ENCODE measurements at regions not wholly inside any gene's neighbourhood (a gene's known extent, or its start where the extent isn't known, plus 50 kb on each side); places are given as distances from the start of the nearest gene placed in this dataset.
A peak's percentile ranks its signal among the peaks of the same experiment; 100 is the strongest.

GRCh38 chr10:10941127-10941730 is 76.4 kb upstream of the CELF2 start:
- no CpG with 5 or more reads among the region's 6 CpGs for WGBS (ENCODE audit: insufficient coverage)
- Histone ChIP-seq H3K36me3 (ENCODE audit: control insufficient read depth, insufficient read depth, low read length) (no peaks in the 10 kb centered on the region), H3K9me3 (replicated peaks; ENCODE audit: control insufficient read depth, low read depth, low read length) (peaks cover 6% of the 10 kb centered on the region), H3K27me3 (ENCODE audit: control insufficient read depth, insufficient read depth, low read length) (no peaks in the 10 kb centered on the region), H3K4me1 (ENCODE audit: control insufficient read depth, insufficient read depth, low read length) (peaks cover 22% of the 10 kb centered on the region), H3K27ac (ENCODE audit: low read length) (no peak overlapping the region), H3K4me3 (ENCODE audit: low read length) (no peak overlapping the region)
- peak; percentile 53 for DNase-seq

- H3K9me3 ChIP-seq (replicated peaks; ENCODE audit: control insufficient read depth, low read depth, low read length), result peaks cover 6% of the 10 kb centered on the region
- no peak for DNase-seq
- H3K27ac ChIP-seq (ENCODE audit: low read length), result no peak overlapping the region
- peaks cover 28% of the 10 kb centered on the region for H3K4me1 ChIP-seq (ENCODE audit: control insufficient read depth, insufficient read depth, low read length)
- WGBS (ENCODE audit: insufficient coverage), result no CpG with 5 or more reads among the region's 1 CpG
- no peaks in the 10 kb centered on the region for H3K27me3 ChIP-seq (ENCODE audit: control insufficient read depth, insufficient read depth, low read length)
- H3K36me3 ChIP-seq (ENCODE audit: control insufficient read depth, insufficient read depth, low read length), result no peaks in the 10 kb centered on the region
- H3K4me3 ChIP-seq (ENCODE audit: low read length), result no peak overlapping the region
Observed at GRCh38 chr10:10942441-10942840, 75.2 kb upstream of the CELF2 start.

DNA sequence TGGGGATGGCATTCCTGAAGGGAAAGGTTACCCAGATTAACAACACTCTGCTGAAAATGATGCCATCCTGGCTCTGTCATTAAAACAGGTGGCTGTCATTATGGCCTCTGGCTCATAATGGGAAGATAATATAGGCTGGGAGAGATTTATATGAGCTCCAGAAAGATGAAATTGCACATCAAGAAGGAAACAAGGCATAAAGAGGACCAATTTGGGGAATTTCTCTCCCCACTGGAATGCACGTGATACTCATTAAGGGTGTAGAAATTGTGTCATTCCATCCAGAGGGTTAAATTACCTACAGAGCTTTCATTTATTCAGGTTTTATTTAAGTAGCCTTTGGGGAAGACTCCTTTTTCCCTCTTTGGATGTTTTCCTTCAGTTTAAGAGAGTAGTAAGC is 71.6 kb upstream of the CELF2 start:
- no peaks in the 10 kb centered on the region for H3K36me3 ChIP-seq (ENCODE audit: control insufficient read depth, insufficient read depth, low read length)
- peaks cover 6% of the 10 kb centered on the region for H3K9me3 ChIP-seq (replicated peaks; ENCODE audit: control insufficient read depth, low read depth, low read length)
- no CpG with 5 or more reads among the region's 1 CpG for WGBS (ENCODE audit: insufficient coverage)
- peak; percentile 32 for DNase-seq
- no peaks in the 10 kb centered on the region for H3K27me3 ChIP-seq (ENCODE audit: control insufficient read depth, insufficient read depth, low read length)
- H3K4me3 ChIP-seq (ENCODE audit: low read length), result no peak overlapping the region
- H3K27ac ChIP-seq (ENCODE audit: low read length), result peak overlapping the region; percentile 65
- H3K4me1 ChIP-seq (ENCODE audit: control insufficient read depth, insufficient read depth, low read length), result peaks cover 29% of the 10 kb centered on the region

GRCh38 chr10:10946801-10947200 is 70.9 kb upstream of the CELF2 start:
- H3K27me3 ChIP-seq (ENCODE audit: control insufficient read depth, insufficient read depth, low read length), result no peaks in the 10 kb centered on the region
- peaks cover 25% of the 10 kb centered on the region for H3K4me1 ChIP-seq (ENCODE audit: control insufficient read depth, insufficient read depth, low read length)
- peaks cover 6% of the 10 kb centered on the region for H3K9me3 ChIP-seq (replicated peaks; ENCODE audit: control insufficient read depth, low read depth, low read length)
- peak; percentile 65 for DNase-seq
- no peak overlapping the region for H3K4me3 ChIP-seq (ENCODE audit: low read length)
- no peaks in the 10 kb centered on the region for H3K36me3 ChIP-seq (ENCODE audit: control insufficient read depth, insufficient read depth, low read length)
- WGBS (ENCODE audit: insufficient coverage), result 58% methylated on average over 3 of the region's 4 CpGs
- H3K27ac ChIP-seq (ENCODE audit: low read length), result peak overlapping the region; percentile 65

GRCh38 chr10:10951675-10952074 is 66.0 kb upstream of the CELF2 start:
- no peak for DNase-seq
- Histone ChIP-seq H3K4me1 (ENCODE audit: control insufficient read depth, insufficient read depth, low read length) (peaks cover 23% of the 10 kb centered on the region), H3K27me3 (ENCODE audit: control insufficient read depth, insufficient read depth, low read length) (no peaks in the 10 kb centered on the region), H3K4me3 (ENCODE audit: low read length) (no peak overlapping the region), H3K9me3 (replicated peaks; ENCODE audit: control insufficient read depth, low read depth, low read length) (no peaks in the 10 kb centered on the region), H3K27ac (ENCODE audit: low read length) (no peak overlapping the region), H3K36me3 (ENCODE audit: control insufficient read depth, insufficient read depth, low read length) (no peaks in the 10 kb centered on the region)
- 84% methylated on average over 2 of the region's 7 CpGs for WGBS (ENCODE audit: insufficient coverage)

DNA sequence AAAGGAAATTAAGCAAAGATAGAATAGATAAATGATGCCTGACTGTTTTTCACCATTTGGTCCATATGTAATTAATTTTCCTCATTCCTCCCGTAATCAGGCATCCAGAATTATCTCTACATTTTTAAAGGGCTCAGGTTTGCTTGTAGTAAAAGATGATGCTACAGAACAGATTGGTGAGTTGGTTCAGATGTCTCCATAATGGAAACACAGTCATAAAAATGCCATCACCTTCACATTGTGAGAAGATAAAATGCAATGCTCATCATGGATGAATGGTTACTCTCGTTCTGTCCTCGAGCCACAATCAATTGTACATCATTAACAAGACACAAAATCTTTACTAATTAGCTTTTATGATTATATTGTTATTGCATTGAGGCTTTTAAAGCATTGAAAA is 64.9 kb upstream of the CELF2 start:
- Histone ChIP-seq H3K4me1 (ENCODE audit: control insufficient read depth, insufficient read depth, low read length) (peaks cover 15% of the 10 kb centered on the region), H3K4me3 (ENCODE audit: low read length) (no peak overlapping the region), H3K36me3 (ENCODE audit: control insufficient read depth, insufficient read depth, low read length) (no peaks in the 10 kb centered on the region), H3K27me3 (ENCODE audit: control insufficient read depth, insufficient read depth, low read length) (no peaks in the 10 kb centered on the region), H3K9me3 (replicated peaks; ENCODE audit: control insufficient read depth, low read depth, low read length) (no peaks in the 10 kb centered on the region), H3K27ac (ENCODE audit: low read length) (no peak overlapping the region)
- DNase-seq, result no peak
- WGBS (ENCODE audit: insufficient coverage), result no CpG with 5 or more reads among the region's 3 CpGs

DNA sequence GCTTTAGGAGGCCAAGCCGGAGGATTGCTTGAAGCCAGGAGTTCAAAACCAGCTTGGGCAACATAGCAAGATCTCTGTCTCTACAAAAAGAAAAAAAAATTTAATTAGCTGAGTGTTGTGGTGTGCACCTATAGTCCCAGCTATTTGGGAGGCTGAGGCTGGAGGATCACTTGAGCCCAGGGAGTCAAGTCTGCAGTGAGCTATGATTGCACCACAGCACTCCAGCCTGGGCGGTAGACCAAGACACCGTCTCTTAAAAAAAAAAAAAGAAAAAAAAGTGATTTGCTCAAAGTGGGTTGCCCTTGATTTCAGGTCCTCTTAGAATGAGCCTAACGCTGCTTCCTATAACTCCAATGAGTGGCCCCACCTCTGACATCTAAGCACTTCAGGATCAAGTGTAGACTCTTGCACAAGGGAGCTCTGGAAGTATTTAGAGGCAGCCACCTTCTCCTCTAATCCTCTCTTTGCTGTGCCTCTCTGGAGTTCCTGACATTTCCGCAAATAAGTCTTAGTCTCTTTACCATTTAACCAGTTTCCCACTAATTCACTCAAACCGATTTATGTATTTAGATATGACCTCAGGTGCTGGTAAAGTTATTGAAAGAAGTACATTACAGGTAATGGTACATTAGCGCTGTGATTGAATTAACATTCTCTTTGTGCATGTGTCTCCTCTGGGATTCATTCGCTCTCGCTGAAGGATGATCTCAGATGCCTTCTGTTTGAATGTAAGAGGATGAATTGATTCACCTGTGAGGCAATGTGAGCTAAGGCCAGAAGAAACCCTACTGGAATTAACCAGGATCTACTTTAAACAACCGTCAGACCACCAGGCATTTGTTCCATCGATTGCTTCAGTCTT is 60.8 kb upstream of the CELF2 start:
- H3K36me3 ChIP-seq (ENCODE audit: control insufficient read depth, insufficient read depth, low read length), result no peaks in the 10 kb centered on the region
- no peak overlapping the region for H3K4me3 ChIP-seq (ENCODE audit: low read length)
- H3K4me1 ChIP-seq (ENCODE audit: control insufficient read depth, insufficient read depth, low read length), result peaks cover 10% of the 10 kb centered on the region
- H3K9me3 ChIP-seq (replicated peaks; ENCODE audit: control insufficient read depth, low read depth, low read length), result no peaks in the 10 kb centered on the region
- no peak for DNase-seq
- no peak overlapping the region for H3K27ac ChIP-seq (ENCODE audit: low read length)
- no peaks in the 10 kb centered on the region for H3K27me3 ChIP-seq (ENCODE audit: control insufficient read depth, insufficient read depth, low read length)
- WGBS (ENCODE audit: insufficient coverage), result 60% methylated on average over 1 of the region's 11 CpGs

GRCh38 chr10:10958041-10958440 is 59.6 kb upstream of the CELF2 start:
- DNase-seq, result peak; percentile 72
- no CpG with 5 or more reads among the region's 3 CpGs for WGBS (ENCODE audit: insufficient coverage)
- H3K27me3 ChIP-seq (ENCODE audit: control insufficient read depth, insufficient read depth, low read length), result no peaks in the 10 kb centered on the region
- H3K36me3 ChIP-seq (ENCODE audit: control insufficient read depth, insufficient read depth, low read length), result no peaks in the 10 kb centered on the region
- H3K9me3 ChIP-seq (replicated peaks; ENCODE audit: control insufficient read depth, low read depth, low read length), result no peaks in the 10 kb centered on the region
- peaks cover 5% of the 10 kb centered on the region for H3K4me1 ChIP-seq (ENCODE audit: control insufficient read depth, insufficient read depth, low read length)
- H3K4me3 ChIP-seq (ENCODE audit: low read length), result no peak overlapping the region
- peak overlapping the region; percentile 9 for H3K27ac ChIP-seq (ENCODE audit: low read length)

GRCh38 chr10:10959666-10960065 is 58.0 kb upstream of the CELF2 start:
- Histone ChIP-seq H3K36me3 (ENCODE audit: control insufficient read depth, insufficient read depth, low read length) (no peaks in the 10 kb centered on the region), H3K9me3 (replicated peaks; ENCODE audit: control insufficient read depth, low read depth, low read length) (no peaks in the 10 kb centered on the region), H3K4me3 (ENCODE audit: low read length) (no peak overlapping the region), H3K27ac (ENCODE audit: low read length) (no peak overlapping the region), H3K4me1 (ENCODE audit: control insufficient read depth, insufficient read depth, low read length) (peaks cover 5% of the 10 kb centered on the region), H3K27me3 (ENCODE audit: control insufficient read depth, insufficient read depth, low read length) (no peaks in the 10 kb centered on the region)
- no peak for DNase-seq
- 60% methylated on average over 1 of the region's 3 CpGs for WGBS (ENCODE audit: insufficient coverage)

DNA sequence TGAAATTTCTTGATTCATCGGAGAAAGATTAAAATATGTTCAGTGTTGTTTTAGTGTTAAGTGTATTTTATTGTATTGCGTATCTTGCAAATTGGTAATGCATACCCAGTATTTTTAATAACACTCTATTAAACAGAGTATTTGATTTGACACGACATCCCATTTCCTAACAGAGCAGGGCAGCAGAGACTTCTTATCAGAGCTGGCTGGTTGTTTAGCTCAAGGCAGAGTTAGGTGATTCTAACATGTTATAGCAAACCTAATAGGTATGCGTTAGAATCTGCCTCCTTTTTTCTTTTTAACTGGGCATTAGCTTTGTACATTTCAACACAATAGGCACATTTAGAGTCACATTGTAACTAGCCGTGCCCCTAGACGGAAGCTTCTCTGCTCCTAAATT is 57.1 kb upstream of the CELF2 start:
- H3K4me1 ChIP-seq (ENCODE audit: control insufficient read depth, insufficient read depth, low read length), result peaks cover 3% of the 10 kb centered on the region
- no peaks in the 10 kb centered on the region for H3K27me3 ChIP-seq (ENCODE audit: control insufficient read depth, insufficient read depth, low read length)
- H3K36me3 ChIP-seq (ENCODE audit: control insufficient read depth, insufficient read depth, low read length), result no peaks in the 10 kb centered on the region
- no peak for DNase-seq
- no peak overlapping the region for H3K4me3 ChIP-seq (ENCODE audit: low read length)
- no peak overlapping the region for H3K27ac ChIP-seq (ENCODE audit: low read length)
- H3K9me3 ChIP-seq (replicated peaks; ENCODE audit: control insufficient read depth, low read depth, low read length), result no peaks in the 10 kb centered on the region
- 80% methylated on average over 1 of the region's 6 CpGs for WGBS (ENCODE audit: insufficient coverage)
